WTC11 (cell line): ENCODE measurements at regions not wholly inside any gene's neighbourhood (a gene's known extent, or its start where the extent isn't known, plus 50 kb on each side); places are given as distances from the start of the nearest gene placed in this dataset.

Source experiments
- ATAC-seq: fragments of 200-7000 bp; cut with Tn5 transposase; 2 replicates; pipeline ENCODE4 v1.10.0; 2021; ENCODE audit warnings: mild to moderate bottlenecking, moderate library complexity
- CTCF ChIA-PET: fragments of 300-600 bp; sonication (Branson Sonifier 250); formaldehyde crosslinking; loops from one replicate; lab custom pipeline; 2021; ENCODE audit warnings: antibody characterized with exemption; lab: Charles Lee
- POLR2A ChIA-PET: fragments of 350-600 bp; sonication (Branson Sonifier 250); formaldehyde crosslinking; loops from one replicate; lab custom pipeline; 2021; ENCODE audit warnings: antibody characterized with exemption; lab: Charles Lee
- DNase-seq: peaks from one replicate; pipeline ENCODE4 v3.0.0; 2021; ENCODE audit warnings: low spot score
- H3K27ac Mint-ChIP-seq: 2 replicates; pipeline ENCODE4 v1.8.0; 2021; ENCODE audit warnings: mixed read lengths
- H3K27me3 Mint-ChIP-seq: 2 replicates; pipeline ENCODE4 v1.8.0; 2021; ENCODE audit warnings: low read depth, mild to moderate bottlenecking, moderate library complexity, mixed read lengths
- H3K36me3 Mint-ChIP-seq: 2 replicates; pipeline ENCODE4 v1.8.0; 2021; ENCODE audit warnings: mixed read lengths
- H3K4me1 Mint-ChIP-seq: 2 replicates; pipeline ENCODE4 v1.8.0; 2022; ENCODE audit warnings: mixed read lengths
- H3K4me3 Mint-ChIP-seq: 2 replicates; pipeline ENCODE4 v1.8.0; 2021; ENCODE audit warnings: mild to moderate bottlenecking, moderate library complexity, mixed read lengths
- H3K9me3 Mint-ChIP-seq: 2 replicates; pipeline ENCODE4 v1.8.0; 2021; ENCODE audit warnings: mixed read lengths
- ATF1 ChIP-seq: sonication (generic); formaldehyde crosslinking; IDR thresholded peaks from 2 replicates; pipeline ENCODE4 v1.8.1; 2023; ENCODE audit warnings: mild to moderate bottlenecking, moderate library complexity, missing genetic modification reagents
- ETV6 ChIP-seq: sonication (generic); formaldehyde crosslinking; IDR thresholded peaks from 2 replicates; pipeline ENCODE4 v1.8.1; 2022; ENCODE audit warnings: mild to moderate bottlenecking, missing genetic modification reagents
- FOXK1 ChIP-seq: sonication (generic); formaldehyde crosslinking; IDR thresholded peaks from 2 replicates; pipeline ENCODE4 v1.8.0; 2022; ENCODE audit warnings: mild to moderate bottlenecking, moderate library complexity, missing genetic modification reagents
- KAT7 ChIP-seq: sonication (generic); formaldehyde crosslinking; IDR thresholded peaks from 2 replicates; pipeline ENCODE4 v1.8.1; 2023; ENCODE audit warnings: missing genetic modification reagents, mild to moderate bottlenecking, borderline replicate concordance
- NFYB ChIP-seq: sonication (generic); formaldehyde crosslinking; conservative IDR thresholded peaks from 2 replicates; pipeline ENCODE4 v1.8.0; 2022; ENCODE audit warnings: low read depth, missing genetic modification reagents
- NR2C2 ChIP-seq: sonication (generic); formaldehyde crosslinking; IDR thresholded peaks from 2 replicates; pipeline ENCODE4 v1.8.0; 2022; ENCODE audit warnings: mild to moderate bottlenecking, missing genetic modification reagents
- SP1 ChIP-seq: sonication (generic); formaldehyde crosslinking; conservative IDR thresholded peaks from 2 replicates; pipeline ENCODE4 v1.8.1; 2022; ENCODE audit warnings: missing genetic modification reagents
- TP53 ChIP-seq: sonication (generic); formaldehyde crosslinking; IDR thresholded peaks from 2 replicates; pipeline ENCODE4 v1.8.1; 2023; ENCODE audit warnings: mild to moderate bottlenecking, missing genetic modification reagents
- ZNF416 ChIP-seq: fragments of 250-450 bp; sonication (Bioruptor Pico); IDR thresholded peaks from 2 replicates; pipeline ENCODE4 v1.9.0; 2021; ENCODE audit warnings: mild to moderate bottlenecking, inconsistent platforms
- TF ChIP-seq, protein P1 (sequence below): sonication (generic); formaldehyde crosslinking; IDR thresholded peaks from 2 replicates; pipeline ENCODE4 v1.8.1; 2023; ENCODE audit warnings: mild to moderate bottlenecking, missing genetic modification reagents
- TF ChIP-seq, protein P2 (sequence below): fragments of 250-450 bp; sonication (Bioruptor Pico); IDR thresholded peaks from 2 replicates; pipeline ENCODE4 v1.9.0; 2021; ENCODE audit warnings: mild to moderate bottlenecking
- TF ChIP-seq, protein P3 (sequence below): sonication (generic); formaldehyde crosslinking; IDR thresholded peaks from 2 replicates; pipeline ENCODE4 v1.8.1; 2022; ENCODE audit warnings: low read depth, mild to moderate bottlenecking, moderate library complexity, missing genetic modification reagents, borderline replicate concordance
- TF ChIP-seq, protein P4 (sequence below): fragments of 250-450 bp; sonication (Bioruptor Pico); IDR thresholded peaks from 2 replicates; pipeline ENCODE4 v1.9.0; 2021; ENCODE audit warnings: mild to moderate bottlenecking, borderline replicate concordance
- TF ChIP-seq, protein P5 (sequence below): sonication (generic); formaldehyde crosslinking; IDR thresholded peaks from 2 replicates; pipeline ENCODE4 v1.8.1; 2023; ENCODE audit warnings: mild to moderate bottlenecking, missing genetic modification reagents, moderate library complexity
- TF ChIP-seq, protein P6 (sequence below): sonication (generic); formaldehyde crosslinking; IDR thresholded peaks from 2 replicates; pipeline ENCODE4 v1.8.1; 2022; ENCODE audit warnings: mild to moderate bottlenecking, missing genetic modification reagents, moderate library complexity, borderline replicate concordance

DNA sequence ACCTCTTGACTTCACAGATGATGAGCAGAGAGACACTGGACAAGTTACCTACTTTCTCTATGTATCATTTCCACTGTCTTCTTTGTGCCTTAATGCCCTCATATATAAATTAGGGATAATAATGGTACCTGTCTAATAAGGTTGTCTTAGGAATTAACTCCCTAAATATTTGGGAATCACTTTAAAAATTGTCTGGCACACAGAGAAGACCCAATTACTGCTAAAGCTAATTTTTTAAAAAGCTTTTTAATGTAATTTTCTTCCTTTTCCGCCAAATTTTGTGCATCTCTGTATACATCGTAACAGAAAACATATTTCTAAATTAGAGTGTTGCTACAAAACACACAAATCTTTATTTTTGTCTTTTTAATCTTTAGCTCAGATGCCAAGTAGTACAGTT is 816.8 kb upstream of the ADGRB3 start (continued):
- TF ChIP-seq ZNF416 (CRISPR knock-in tag) = no peak
- no peak for TF ChIP-seq SP1 (CRISPR knock-in tag)
- TF ChIP-seq, protein P1, sequence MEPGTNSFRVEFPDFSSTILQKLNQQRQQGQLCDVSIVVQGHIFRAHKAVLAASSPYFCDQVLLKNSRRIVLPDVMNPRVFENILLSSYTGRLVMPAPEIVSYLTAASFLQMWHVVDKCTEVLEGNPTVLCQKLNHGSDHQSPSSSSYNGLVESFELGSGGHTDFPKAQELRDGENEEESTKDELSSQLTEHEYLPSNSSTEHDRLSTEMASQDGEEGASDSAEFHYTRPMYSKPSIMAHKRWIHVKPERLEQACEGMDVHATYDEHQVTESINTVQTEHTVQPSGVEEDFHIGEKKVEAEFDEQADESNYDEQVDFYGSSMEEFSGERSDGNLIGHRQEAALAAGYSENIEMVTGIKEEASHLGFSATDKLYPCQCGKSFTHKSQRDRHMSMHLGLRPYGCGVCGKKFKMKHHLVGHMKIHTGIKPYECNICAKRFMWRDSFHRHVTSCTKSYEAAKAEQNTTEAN (CRISPR knock-in tag) = no peak
- no peak for TF ChIP-seq FOXK1 (CRISPR knock-in tag)
- TF ChIP-seq NFYB (CRISPR knock-in tag) = no peak
- TF ChIP-seq, protein P2, sequence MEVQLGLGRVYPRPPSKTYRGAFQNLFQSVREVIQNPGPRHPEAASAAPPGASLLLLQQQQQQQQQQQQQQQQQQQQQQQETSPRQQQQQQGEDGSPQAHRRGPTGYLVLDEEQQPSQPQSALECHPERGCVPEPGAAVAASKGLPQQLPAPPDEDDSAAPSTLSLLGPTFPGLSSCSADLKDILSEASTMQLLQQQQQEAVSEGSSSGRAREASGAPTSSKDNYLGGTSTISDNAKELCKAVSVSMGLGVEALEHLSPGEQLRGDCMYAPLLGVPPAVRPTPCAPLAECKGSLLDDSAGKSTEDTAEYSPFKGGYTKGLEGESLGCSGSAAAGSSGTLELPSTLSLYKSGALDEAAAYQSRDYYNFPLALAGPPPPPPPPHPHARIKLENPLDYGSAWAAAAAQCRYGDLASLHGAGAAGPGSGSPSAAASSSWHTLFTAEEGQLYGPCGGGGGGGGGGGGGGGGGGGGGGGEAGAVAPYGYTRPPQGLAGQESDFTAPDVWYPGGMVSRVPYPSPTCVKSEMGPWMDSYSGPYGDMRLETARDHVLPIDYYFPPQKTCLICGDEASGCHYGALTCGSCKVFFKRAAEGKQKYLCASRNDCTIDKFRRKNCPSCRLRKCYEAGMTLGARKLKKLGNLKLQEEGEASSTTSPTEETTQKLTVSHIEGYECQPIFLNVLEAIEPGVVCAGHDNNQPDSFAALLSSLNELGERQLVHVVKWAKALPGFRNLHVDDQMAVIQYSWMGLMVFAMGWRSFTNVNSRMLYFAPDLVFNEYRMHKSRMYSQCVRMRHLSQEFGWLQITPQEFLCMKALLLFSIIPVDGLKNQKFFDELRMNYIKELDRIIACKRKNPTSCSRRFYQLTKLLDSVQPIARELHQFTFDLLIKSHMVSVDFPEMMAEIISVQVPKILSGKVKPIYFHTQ (CRISPR knock-in tag) = no peak
- no peak for TF ChIP-seq NR2C2 (CRISPR knock-in tag)

DNA sequence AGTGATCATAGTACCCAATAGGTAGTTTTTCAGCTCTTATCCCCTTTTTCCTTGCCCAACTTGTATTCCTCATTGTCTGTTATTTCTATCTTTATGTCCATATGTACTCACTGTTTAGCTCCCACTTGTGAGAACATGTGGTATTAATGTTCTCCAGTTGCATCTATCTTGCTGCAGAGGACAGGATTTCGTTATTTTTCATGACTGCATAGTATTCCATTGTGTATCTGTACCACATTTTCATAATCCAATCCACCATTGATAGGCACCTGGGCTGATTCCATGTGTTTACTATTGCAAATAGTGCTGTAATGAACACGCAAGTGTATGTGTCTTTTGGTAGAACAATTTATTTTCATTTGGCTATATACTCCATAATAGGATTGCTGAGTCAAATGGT is 819.5 kb upstream of the ADGRB3 start:
- Mint-ChIP-seq H3K4me3 (no peak overlapping the region), H3K4me1 (0 out of 2 replicates have a peak, but pooled peaks cover 3% of the 10 kb centered on the region), H3K36me3 (peaks cover 43% of the 10 kb centered on the region), H3K27ac (no peak overlapping the region), H3K27me3 (no peaks in the 10 kb centered on the region; the same call in 1 of the 2 replicates), H3K9me3 (peaks cover 45% of the 10 kb centered on the region)
- POLR2A ChIA-PET = no interaction called here
- CTCF ChIA-PET = no interaction called here
- TF ChIP-seq, protein P3, sequence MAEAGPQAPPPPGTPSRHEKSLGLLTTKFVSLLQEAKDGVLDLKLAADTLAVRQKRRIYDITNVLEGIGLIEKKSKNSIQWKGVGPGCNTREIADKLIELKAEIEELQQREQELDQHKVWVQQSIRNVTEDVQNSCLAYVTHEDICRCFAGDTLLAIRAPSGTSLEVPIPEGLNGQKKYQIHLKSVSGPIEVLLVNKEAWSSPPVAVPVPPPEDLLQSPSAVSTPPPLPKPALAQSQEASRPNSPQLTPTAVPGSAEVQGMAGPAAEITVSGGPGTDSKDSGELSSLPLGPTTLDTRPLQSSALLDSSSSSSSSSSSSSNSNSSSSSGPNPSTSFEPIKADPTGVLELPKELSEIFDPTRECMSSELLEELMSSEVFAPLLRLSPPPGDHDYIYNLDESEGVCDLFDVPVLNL (CRISPR knock-in tag) = no peak
- TF ChIP-seq, protein P4, sequence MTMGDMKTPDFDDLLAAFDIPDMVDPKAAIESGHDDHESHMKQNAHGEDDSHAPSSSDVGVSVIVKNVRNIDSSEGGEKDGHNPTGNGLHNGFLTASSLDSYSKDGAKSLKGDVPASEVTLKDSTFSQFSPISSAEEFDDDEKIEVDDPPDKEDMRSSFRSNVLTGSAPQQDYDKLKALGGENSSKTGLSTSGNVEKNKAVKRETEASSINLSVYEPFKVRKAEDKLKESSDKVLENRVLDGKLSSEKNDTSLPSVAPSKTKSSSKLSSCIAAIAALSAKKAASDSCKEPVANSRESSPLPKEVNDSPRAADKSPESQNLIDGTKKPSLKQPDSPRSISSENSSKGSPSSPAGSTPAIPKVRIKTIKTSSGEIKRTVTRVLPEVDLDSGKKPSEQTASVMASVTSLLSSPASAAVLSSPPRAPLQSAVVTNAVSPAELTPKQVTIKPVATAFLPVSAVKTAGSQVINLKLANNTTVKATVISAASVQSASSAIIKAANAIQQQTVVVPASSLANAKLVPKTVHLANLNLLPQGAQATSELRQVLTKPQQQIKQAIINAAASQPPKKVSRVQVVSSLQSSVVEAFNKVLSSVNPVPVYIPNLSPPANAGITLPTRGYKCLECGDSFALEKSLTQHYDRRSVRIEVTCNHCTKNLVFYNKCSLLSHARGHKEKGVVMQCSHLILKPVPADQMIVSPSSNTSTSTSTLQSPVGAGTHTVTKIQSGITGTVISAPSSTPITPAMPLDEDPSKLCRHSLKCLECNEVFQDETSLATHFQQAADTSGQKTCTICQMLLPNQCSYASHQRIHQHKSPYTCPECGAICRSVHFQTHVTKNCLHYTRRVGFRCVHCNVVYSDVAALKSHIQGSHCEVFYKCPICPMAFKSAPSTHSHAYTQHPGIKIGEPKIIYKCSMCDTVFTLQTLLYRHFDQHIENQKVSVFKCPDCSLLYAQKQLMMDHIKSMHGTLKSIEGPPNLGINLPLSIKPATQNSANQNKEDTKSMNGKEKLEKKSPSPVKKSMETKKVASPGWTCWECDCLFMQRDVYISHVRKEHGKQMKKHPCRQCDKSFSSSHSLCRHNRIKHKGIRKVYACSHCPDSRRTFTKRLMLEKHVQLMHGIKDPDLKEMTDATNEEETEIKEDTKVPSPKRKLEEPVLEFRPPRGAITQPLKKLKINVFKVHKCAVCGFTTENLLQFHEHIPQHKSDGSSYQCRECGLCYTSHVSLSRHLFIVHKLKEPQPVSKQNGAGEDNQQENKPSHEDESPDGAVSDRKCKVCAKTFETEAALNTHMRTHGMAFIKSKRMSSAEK (CRISPR knock-in tag) = no peak
- TF ChIP-seq, protein P5, sequence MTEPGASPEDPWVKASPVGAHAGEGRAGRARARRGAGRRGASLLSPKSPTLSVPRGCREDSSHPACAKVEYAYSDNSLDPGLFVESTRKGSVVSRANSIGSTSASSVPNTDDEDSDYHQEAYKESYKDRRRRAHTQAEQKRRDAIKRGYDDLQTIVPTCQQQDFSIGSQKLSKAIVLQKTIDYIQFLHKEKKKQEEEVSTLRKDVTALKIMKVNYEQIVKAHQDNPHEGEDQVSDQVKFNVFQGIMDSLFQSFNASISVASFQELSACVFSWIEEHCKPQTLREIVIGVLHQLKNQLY (CRISPR knock-in tag) = no peak
- TF ChIP-seq, protein P6, sequence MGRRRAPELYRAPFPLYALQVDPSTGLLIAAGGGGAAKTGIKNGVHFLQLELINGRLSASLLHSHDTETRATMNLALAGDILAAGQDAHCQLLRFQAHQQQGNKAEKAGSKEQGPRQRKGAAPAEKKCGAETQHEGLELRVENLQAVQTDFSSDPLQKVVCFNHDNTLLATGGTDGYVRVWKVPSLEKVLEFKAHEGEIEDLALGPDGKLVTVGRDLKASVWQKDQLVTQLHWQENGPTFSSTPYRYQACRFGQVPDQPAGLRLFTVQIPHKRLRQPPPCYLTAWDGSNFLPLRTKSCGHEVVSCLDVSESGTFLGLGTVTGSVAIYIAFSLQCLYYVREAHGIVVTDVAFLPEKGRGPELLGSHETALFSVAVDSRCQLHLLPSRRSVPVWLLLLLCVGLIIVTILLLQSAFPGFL (CRISPR knock-in tag) = no peak
- TF ChIP-seq KAT7 (CRISPR knock-in tag) (no peak), ATF1 (CRISPR knock-in tag) (no peak), TP53 (CRISPR knock-in tag) (no peak), ETV6 (CRISPR knock-in tag) (no peak)
- TF ChIP-seq, all 79 proteins: peak for 0
- DNase-seq (no peak), ATAC-seq (no peak)
